ENCODE measurements at regions not wholly inside any gene's neighbourhood (a gene's known extent, or its start where the extent isn't known, plus 50 kb on each side); places are given as distances from the start of the nearest gene placed in this dataset.

- no peak for FAIRE-seq
- H3K4me3 ChIP-seq (replicated peaks in 1 of 3; ENCODE audit: insufficient read depth in 1 of 3, low read depth in 1 of 3, low read length in 3 of 3) = no peak overlapping the region
- H3K9ac ChIP-seq (replicated peaks; ENCODE audit: extremely low read depth, insufficient read depth, low read length) = no peak overlapping the region
- DNase-seq (ENCODE audit: low read depth, low spot score) = no peak
- dilution Hi-C loops (cut with MboI; ENCODE audit: extremely low pct_ligation_motif_present, low sequenced_read_pairs) = no loop called here
- intact Hi-C loops (cut with micrococcal nuclease) = no loop called here
- no peak overlapping the region for H3K27ac ChIP-seq (ENCODE audit: insufficient read depth, low read depth, low read length)
- H4K20me1 ChIP-seq (replicated peaks; ENCODE audit: control insufficient read depth, extremely low read depth, insufficient read depth, low read length) = no peaks in the 10 kb centered on the region
- no peak overlapping the region for H3K4me2 ChIP-seq (ENCODE audit: insufficient read depth, low read length)
- no peaks in the 10 kb centered on the region for H3K4me1 ChIP-seq (ENCODE audit: control insufficient read depth, extremely low read depth, insufficient read depth, low read length)
- BruUV-seq (replicated peaks) = no TSS peak
- no peaks in the 10 kb centered on the region for H3K27me3 ChIP-seq (ENCODE audit: control insufficient read depth in 2 of 2, insufficient read depth in 2 of 2, low read length in 2 of 2)
- no peaks in the 10 kb centered on the region for H3K9me3 ChIP-seq (replicated peaks; ENCODE audit: control insufficient read depth, insufficient read depth, low read length)
- H3K79me2 ChIP-seq (ENCODE audit: control insufficient read depth, insufficient read depth, low read length) = no peaks in the 10 kb centered on the region
- ChIA-PET CTCF (no interaction called here), POLR2A (no interaction called here)
- H2AFZ ChIP-seq (ENCODE audit: low read depth, low read length) = no peak overlapping the region
- H3K9me1 ChIP-seq (replicated peaks; ENCODE audit: control insufficient read depth, extremely low read depth, insufficient read depth, low read length) = no peaks in the 10 kb centered on the region
- H3K36me3 ChIP-seq (ENCODE audit: control insufficient read depth in 2 of 2, extremely low read depth in 1 of 2, insufficient read depth in 2 of 2, low read length in 2 of 2) = no peaks in the 10 kb centered on the region
- TF ChIP-seq POLR2AphosphoS5 (IDR thresholded peaks at IDR 0.05; ENCODE audit: insufficient read depth, low read depth, low read length) (no peak), MAX (IDR thresholded peaks at IDR 0.05; ENCODE audit: insufficient read depth, insufficient read length) (no peak), EZH2 (IDR thresholded peaks at IDR 0.05; ENCODE audit: borderline replicate concordance, low read depth, low read length, severe bottlenecking) (no peak), POLR2A (IDR thresholded peaks at IDR 0.05; ENCODE audit: low read depth, low read length) (no peak), MYC (IDR thresholded peaks at IDR 0.05; ENCODE audit: low read depth, low read length) (no peak), FOS (IDR thresholded peaks at IDR 0.05; ENCODE audit: borderline replicate concordance, insufficient read depth, low read length) (no peak), JUN (IDR thresholded peaks at IDR 0.05; ENCODE audit: borderline replicate concordance, insufficient read depth, insufficient read length, low read depth) (no peak), GATA2 (IDR thresholded peaks at IDR 0.05; ENCODE audit: insufficient read depth, insufficient read length, low read depth, low read length) (no peak), CTCF (IDR thresholded peaks at IDR 0.05; ENCODE audit: extremely low read depth in 1 of 2, insufficient read depth in 1 of 2, low read depth in 1 of 2, low read length in 2 of 2) (no peak)
These were observed 338.2 kb downstream of the NR4A2 start for GRCh38 chr2:155994315-155994714.
